Endothelial cell of umbilical vein (primary cell): ENCODE measurements at regions not wholly inside any gene's neighbourhood (a gene's known extent, or its start where the extent isn't known, plus 50 kb on each side); places are given as distances from the start of the nearest gene placed in this dataset.

Experiments
- BruUV-seq: library from RNA; stranded (reverse); fragments of 400-500 nt; replicated peaks from 2 replicates; lab custom pipeline; 2021; lab: Mats Ljungman, UMichigan
- CTCF ChIA-PET: fragments of 300-600, 350-600 bp; sonication (Branson Sonifier 250); formaldehyde crosslinking; loops from one replicate; lab custom pipeline; 2021; ENCODE audit warnings: antibody characterized with exemption, inconsistent platforms; lab: Charles Lee
- POLR2A ChIA-PET: fragments of 300-600, 350-600 bp; sonication (Branson Sonifier 250); formaldehyde crosslinking; loops from one replicate; lab custom pipeline; 2021; ENCODE audit warnings: antibody characterized with exemption, inconsistent platforms; lab: Charles Lee
- DNase-seq: peaks from one replicate; pipeline ENCODE4 v3.0.0-alpha.2; 2011; ENCODE audit warnings: low read depth, low spot score
- FAIRE-seq: peaks from 2 replicates; lab custom pipeline; 2011; peaks lifted over from hg19 to GRCh38; lab: Jason Lieb, UNC
- H2AFZ ChIP-seq: 2 replicates; pipeline ENCODE4 v1.6.0; 2012; ENCODE audit warnings: low read depth, low read length, control low read depth, inconsistent platforms
- H3K27ac ChIP-seq: 2 replicates; pipeline ENCODE4 v1.5.1; 2011; ENCODE audit warnings: low read depth, mild to moderate bottlenecking, control low read depth, low read length, moderate library complexity; ENCODE audit not compliant: insufficient read depth
- H3K27me3 ChIP-seq, 2 experiments: 2 replicates each; pipeline versions ENCODE4 v1.6.0 to v1.6.1; 2011; ENCODE audit warnings: low read length in 2 of 2, mixed read lengths in 1 of 2; ENCODE audit not compliant: control insufficient read depth in 2 of 2, insufficient read depth in 2 of 2
- H3K36me3 ChIP-seq, 2 experiments: 2 replicates in 1 of 2; 3 replicates in 1 of 2; pipeline ENCODE4 v1.5.1; 2011; ENCODE audit warnings: low read length in 2 of 2, mild to moderate bottlenecking in 1 of 2, moderate library complexity in 1 of 2; ENCODE audit not compliant: control insufficient read depth in 2 of 2, insufficient read depth in 2 of 2; ENCODE audit errors: extremely low read depth in 1 of 2
- H3K4me1 ChIP-seq: 3 replicates; pipeline ENCODE4 v1.5.1; 2011; ENCODE audit warnings: mild to moderate bottlenecking, low read length; ENCODE audit not compliant: control insufficient read depth, insufficient read depth; ENCODE audit errors: extremely low read depth
- H3K4me2 ChIP-seq: 2 replicates; pipeline ENCODE4 v1.6.1; 2011; ENCODE audit warnings: low read length, control low read depth, mixed read lengths; ENCODE audit not compliant: insufficient read depth
- H3K4me3 ChIP-seq, 3 experiments: fragments of 200-600 bp in 1 of 3; sonication (generic), shearing (Covaris generic) in 1 of 3; replicated peaks in 1 of 3; 2 replicates each; pipeline ENCODE4 v1.5.1; 2011 to 2016; ENCODE audit warnings: control low read depth in 3 of 3, low read length in 3 of 3, mild to moderate bottlenecking in 2 of 3, inconsistent platforms in 1 of 3, low read depth in 1 of 3, moderate library complexity in 1 of 3; ENCODE audit not compliant: insufficient read depth in 1 of 3
- H3K79me2 ChIP-seq: 2 replicates; pipeline ENCODE4 v1.6.0; 2012; ENCODE audit warnings: low read length, inconsistent platforms; ENCODE audit not compliant: control insufficient read depth, insufficient read depth
- H3K9ac ChIP-seq: replicated peaks from 2 replicates; pipeline ENCODE3; 2011; ENCODE audit warnings: low read length, control low read depth; ENCODE audit not compliant: insufficient read depth; ENCODE audit errors: extremely low read depth
- H3K9me1 ChIP-seq: replicated peaks from 3 replicates; pipeline ENCODE4 v1.6.0; 2011; ENCODE audit warnings: mild to moderate bottlenecking, low read length; ENCODE audit not compliant: control insufficient read depth, insufficient read depth; ENCODE audit errors: extremely low read depth
- H3K9me3 ChIP-seq: replicated peaks from 2 replicates; pipeline ENCODE4 v1.5.1; 2012; ENCODE audit warnings: low read length, inconsistent platforms; ENCODE audit not compliant: control insufficient read depth, insufficient read depth
- H4K20me1 ChIP-seq: replicated peaks from 2 replicates; pipeline ENCODE3; 2011; ENCODE audit warnings: mild to moderate bottlenecking, low read length; ENCODE audit not compliant: control insufficient read depth, insufficient read depth; ENCODE audit errors: extremely low read depth
- CTCF ChIP-seq, 2 donors: IDR thresholded peaks; 1 replicate in 1 of 2; 2 replicates in 1 of 2; pipeline ENCODE4 v1.5.1; 2011; ENCODE audit warnings: low read length in 2 of 2, mild to moderate bottlenecking in 2 of 2, moderate library complexity in 2 of 2, control low read depth in 1 of 2, inconsistent platforms in 1 of 2, low read depth in 1 of 2; ENCODE audit not compliant: insufficient read depth in 1 of 2; ENCODE audit errors: extremely low read depth in 1 of 2
- EZH2 ChIP-seq: IDR thresholded peaks from 2 replicates; pipeline ENCODE4 v1.6.1; 2012; ENCODE audit warnings: borderline replicate concordance, low read depth, mild to moderate bottlenecking, moderate library complexity, low read length, inconsistent platforms; ENCODE audit not compliant: severe bottlenecking
- FOS ChIP-seq: IDR thresholded peaks from 2 replicates; pipeline ENCODE4 v1.6.1; 2011; ENCODE audit warnings: mild to moderate bottlenecking, low read length, moderate library complexity, borderline replicate concordance; ENCODE audit not compliant: insufficient read depth
- GATA2 ChIP-seq: IDR thresholded peaks from 2 replicates; pipeline ENCODE4 v1.7.0; 2011; ENCODE audit warnings: low read depth, mild to moderate bottlenecking, moderate library complexity, mixed read lengths, low read length; ENCODE audit not compliant: insufficient read length, insufficient read depth
- JUN ChIP-seq: IDR thresholded peaks from 2 replicates; pipeline ENCODE4 v1.6.1; 2011; ENCODE audit warnings: borderline replicate concordance, low read depth; ENCODE audit not compliant: insufficient read length, insufficient read depth
- MAX ChIP-seq: IDR thresholded peaks from 2 replicates; pipeline ENCODE4 v1.6.1; 2011; ENCODE audit not compliant: insufficient read depth, insufficient read length
- MYC ChIP-seq: IDR thresholded peaks from one replicate; pipeline ENCODE4 v1.6.1; 2011; ENCODE audit warnings: mild to moderate bottlenecking, low read depth, low read length
- POLR2A ChIP-seq: IDR thresholded peaks from 2 replicates; pipeline ENCODE4 v1.6.1; 2012; ENCODE audit warnings: low read depth, mild to moderate bottlenecking, control low read depth, low read length
- POLR2AphosphoS5 ChIP-seq: IDR thresholded peaks from 2 replicates; pipeline ENCODE4 v1.6.1; 2012; ENCODE audit warnings: low read depth, mild to moderate bottlenecking, control low read depth, low read length, moderate library complexity; ENCODE audit not compliant: insufficient read depth
- dilution Hi-C: fragments of 300-500 bp; cut with MboI; formaldehyde crosslinking; loops from one replicate; pipeline ENCODE4 v1.15.0; 2019; ENCODE audit warnings: low sequenced_read_pairs; ENCODE audit not compliant: extremely low pct_ligation_motif_present
- intact Hi-C: fragments of 100-400 bp; cut with micrococcal nuclease; formaldehyde crosslinking; loops from one replicate; pipeline ENCODE4 v1.10.0; 2022

- Histone ChIP-seq H3K9me1 (no peaks in the 10 kb centered on the region), H3K4me1 (peaks cover 5% of the 10 kb centered on the region), H4K20me1 (no peaks in the 10 kb centered on the region), H3K27me3 (peaks cover 0 to 51% of the 10 kb centered on the region in 2 experiments), H2AFZ (no peak overlapping the region), H3K4me3 (no peak overlapping the region), H3K9me3 (no peaks in the 10 kb centered on the region), H3K27ac (no peak overlapping the region), H3K9ac (no peak overlapping the region), H3K36me3 (no peaks in the 10 kb centered on the region), H3K4me2 (no peak overlapping the region), H3K79me2 (no peaks in the 10 kb centered on the region)
- intact Hi-C loops (no loop called here), dilution Hi-C loops (no loop called here)
- no peak for TF ChIP-seq MYC
- TF ChIP-seq POLR2A: no peak
- no peak for TF ChIP-seq EZH2
- TF ChIP-seq GATA2: no peak
- TF ChIP-seq MAX: no peak
- TF ChIP-seq JUN: no peak
- TF ChIP-seq CTCF (IDR thresholded peaks at IDR 0.05; ENCODE audit: extremely low read depth in 1 of 2, insufficient read depth in 1 of 2, low read depth in 1 of 2, low read length in 2 of 2): no peak
- TF ChIP-seq FOS: no peak
- no peak for TF ChIP-seq POLR2AphosphoS5
- no peak for DNase-seq
- BruUV-seq: no TSS peak
- FAIRE-seq: no peak
- CTCF ChIA-PET: interaction anchor here (0.9 kb wide), 1 partner anchor 505 kb away, joined by 4 read pairs; no protein-coding TSS in a partner anchor
- POLR2A ChIA-PET: no interaction called here
Measured at GRCh38 chr13:109651311-109651710, 135.1 kb downstream of the IRS2 start.
